Endothelial cell of umbilical vein (primary cell): ENCODE measurements at regions not wholly inside any gene's neighbourhood (a gene's known extent, or its start where the extent isn't known, plus 50 kb on each side); places are given as distances from the start of the nearest gene placed in this dataset.

Source experiments
- EZH2 ChIP-seq: IDR thresholded peaks from 2 replicates; pipeline ENCODE4 v1.6.1; 2012; ENCODE audit warnings: borderline replicate concordance, low read depth, mild to moderate bottlenecking, moderate library complexity, low read length, inconsistent platforms; ENCODE audit not compliant: severe bottlenecking
- POLR2A ChIP-seq: IDR thresholded peaks from 2 replicates; pipeline ENCODE4 v1.6.1; 2012; ENCODE audit warnings: low read depth, mild to moderate bottlenecking, control low read depth, low read length
- POLR2AphosphoS5 ChIP-seq: IDR thresholded peaks from 2 replicates; pipeline ENCODE4 v1.6.1; 2012; ENCODE audit warnings: low read depth, mild to moderate bottlenecking, control low read depth, low read length, moderate library complexity; ENCODE audit not compliant: insufficient read depth
- TF ChIP-seq, protein P1 (sequence below), 2 donors: IDR thresholded peaks; 1 replicate in 1 of 2; 2 replicates in 1 of 2; pipeline ENCODE4 v1.5.1; 2011; ENCODE audit warnings: low read length in 2 of 2, mild to moderate bottlenecking in 2 of 2, moderate library complexity in 2 of 2, control low read depth in 1 of 2, inconsistent platforms in 1 of 2, low read depth in 1 of 2; ENCODE audit not compliant: insufficient read depth in 1 of 2; ENCODE audit errors: extremely low read depth in 1 of 2

DNA sequence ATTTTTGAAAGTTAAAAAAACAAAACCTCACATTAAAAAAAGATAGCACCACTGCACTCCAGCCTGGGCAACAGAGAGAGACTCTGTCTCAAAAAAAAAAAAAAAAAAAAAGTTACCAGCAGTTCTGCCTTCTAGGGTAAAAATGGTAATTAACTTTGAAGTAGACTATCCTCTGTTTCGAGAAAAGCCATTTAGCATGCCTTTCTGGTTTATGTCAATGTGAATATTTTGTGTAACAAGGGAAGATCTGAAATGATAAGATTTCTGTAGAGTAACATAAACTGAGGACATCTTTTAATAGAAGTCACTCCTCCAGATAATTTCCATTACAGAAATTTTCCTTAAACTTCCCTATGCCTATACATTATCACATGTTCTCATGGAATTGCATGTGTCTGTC is 203.2 kb upstream of the GAP43 start:
- TF ChIP-seq, protein P1, sequence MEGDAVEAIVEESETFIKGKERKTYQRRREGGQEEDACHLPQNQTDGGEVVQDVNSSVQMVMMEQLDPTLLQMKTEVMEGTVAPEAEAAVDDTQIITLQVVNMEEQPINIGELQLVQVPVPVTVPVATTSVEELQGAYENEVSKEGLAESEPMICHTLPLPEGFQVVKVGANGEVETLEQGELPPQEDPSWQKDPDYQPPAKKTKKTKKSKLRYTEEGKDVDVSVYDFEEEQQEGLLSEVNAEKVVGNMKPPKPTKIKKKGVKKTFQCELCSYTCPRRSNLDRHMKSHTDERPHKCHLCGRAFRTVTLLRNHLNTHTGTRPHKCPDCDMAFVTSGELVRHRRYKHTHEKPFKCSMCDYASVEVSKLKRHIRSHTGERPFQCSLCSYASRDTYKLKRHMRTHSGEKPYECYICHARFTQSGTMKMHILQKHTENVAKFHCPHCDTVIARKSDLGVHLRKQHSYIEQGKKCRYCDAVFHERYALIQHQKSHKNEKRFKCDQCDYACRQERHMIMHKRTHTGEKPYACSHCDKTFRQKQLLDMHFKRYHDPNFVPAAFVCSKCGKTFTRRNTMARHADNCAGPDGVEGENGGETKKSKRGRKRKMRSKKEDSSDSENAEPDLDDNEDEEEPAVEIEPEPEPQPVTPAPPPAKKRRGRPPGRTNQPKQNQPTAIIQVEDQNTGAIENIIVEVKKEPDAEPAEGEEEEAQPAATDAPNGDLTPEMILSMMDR (IDR thresholded peaks at IDR 0.05; ENCODE audit: extremely low read depth in 1 of 2, insufficient read depth in 1 of 2, low read depth in 1 of 2, low read length in 2 of 2), result no peak
- TF ChIP-seq POLR2A, result no peak
- no peak for TF ChIP-seq EZH2
- no peak for TF ChIP-seq POLR2AphosphoS5
